Activated CD4-positive, alpha-beta T cell treated with anti-CD3 and anti-CD28 coated beads, Interleukin-2, amount 50 U/mL, for 16 hours (primary cell): ENCODE measurements at regions not wholly inside any gene's neighbourhood (a gene's known extent, or its start where the extent isn't known, plus 50 kb on each side); places are given as distances from the start of the nearest gene placed in this dataset.

ENCODE experiments used
- DNase-seq: peaks from one replicate; pipeline ENCODE4 v3.0.0-alpha.2; 2020

- no peak for DNase-seq
These were observed 448.4 kb downstream of the PSAT1 start for GRCh38 chr9:78745331-78745730.

GRCh38 chr9:78746010-78746409 lies 449.1 kb downstream of the PSAT1 start:
- no peak for DNase-seq

GRCh38 chr9:78753039-78753438 lies 456.1 kb downstream of the PSAT1 start:
- no peak for DNase-seq

- DNase-seq: no peak
These were observed 460.0 kb downstream of the PSAT1 start for GRCh38 chr9:78756813-78757510.

- no peak for DNase-seq
These were observed 466.5 kb downstream of the PSAT1 start for GRCh38 chr9:78763424-78763823.

GRCh38 chr9:78765861-78766260 lies 468.9 kb downstream of the PSAT1 start:
- DNase-seq: no peak

GRCh38 chr9:78767490-78767889 lies 470.6 kb downstream of the PSAT1 start:
- DNase-seq: no peak

GRCh38 chr9:78769690-78770089 lies 472.8 kb downstream of the PSAT1 start:
- DNase-seq: no peak

- no peak for DNase-seq
These were observed 478.3 kb downstream of the PSAT1 start for GRCh38 chr9:78775211-78775610.

- no peak for DNase-seq
These were observed 478.9 kb downstream of the PSAT1 start for GRCh38 chr9:78775696-78776295.

- DNase-seq: no peak
These were observed 480.8 kb downstream of the PSAT1 start for GRCh38 chr9:78777747-78778146.

GRCh38 chr9:78778318-78778717 lies 481.4 kb downstream of the PSAT1 start:
- no peak for DNase-seq

- no peak for DNase-seq
These were observed 482.0 kb downstream of the PSAT1 start for GRCh38 chr9:78778861-78779374.

- DNase-seq: no peak
These were observed 484.8 kb downstream of the PSAT1 start for GRCh38 chr9:78781681-78782080.

GRCh38 chr9:78782234-78782633 lies 485.3 kb downstream of the PSAT1 start:
- no peak for DNase-seq

GRCh38 chr9:78782858-78783257 lies 485.9 kb downstream of the PSAT1 start:
- DNase-seq: no peak

GRCh38 chr9:78783743-78784142 lies 486.8 kb downstream of the PSAT1 start:
- DNase-seq: no peak

GRCh38 chr9:78786794-78787193 lies 489.9 kb downstream of the PSAT1 start:
- DNase-seq: no peak

- no peak for DNase-seq
These were observed 491.2 kb downstream of the PSAT1 start for GRCh38 chr9:78788101-78788500.

GRCh38 chr9:78791779-78792178 lies 494.9 kb downstream of the PSAT1 start:
- no peak for DNase-seq

GRCh38 chr9:78792745-78793144 lies 495.8 kb downstream of the PSAT1 start:
- DNase-seq: no peak

- DNase-seq: no peak
These were observed 508.8 kb downstream of the PSAT1 start for GRCh38 chr9:78805771-78806170.

GRCh38 chr9:78806492-78807160 lies 509.7 kb downstream of the PSAT1 start:
- DNase-seq: no peak

GRCh38 chr9:78807286-78807685 lies 510.4 kb downstream of the PSAT1 start:
- DNase-seq: no peak
